A673 (cell line): ENCODE measurements at regions not wholly inside any gene's neighbourhood (a gene's known extent, or its start where the extent isn't known, plus 50 kb on each side); places are given as distances from the start of the nearest gene placed in this dataset.

Experiments
- EZH2 ChIP-seq: fragments of 200-600 bp; sonication (generic); IDR thresholded peaks from 2 replicates; pipeline ENCODE4 v1.6.1; 2017; ENCODE audit warnings: borderline replicate concordance, low read depth, mild to moderate bottlenecking, mixed read lengths, antibody characterized with exemption, low read length; ENCODE audit not compliant: poor library complexity, severe bottlenecking
- TF ChIP-seq, protein P1 (sequence below): fragments of 300-800, 200-600 bp; sonication (generic); conservative IDR thresholded peaks from 2 replicates; pipeline ENCODE4 v1.5.1; 2017; ENCODE audit warnings: low read depth, mild to moderate bottlenecking, antibody characterized with exemption, low read length, moderate library complexity, mixed read lengths

DNA sequence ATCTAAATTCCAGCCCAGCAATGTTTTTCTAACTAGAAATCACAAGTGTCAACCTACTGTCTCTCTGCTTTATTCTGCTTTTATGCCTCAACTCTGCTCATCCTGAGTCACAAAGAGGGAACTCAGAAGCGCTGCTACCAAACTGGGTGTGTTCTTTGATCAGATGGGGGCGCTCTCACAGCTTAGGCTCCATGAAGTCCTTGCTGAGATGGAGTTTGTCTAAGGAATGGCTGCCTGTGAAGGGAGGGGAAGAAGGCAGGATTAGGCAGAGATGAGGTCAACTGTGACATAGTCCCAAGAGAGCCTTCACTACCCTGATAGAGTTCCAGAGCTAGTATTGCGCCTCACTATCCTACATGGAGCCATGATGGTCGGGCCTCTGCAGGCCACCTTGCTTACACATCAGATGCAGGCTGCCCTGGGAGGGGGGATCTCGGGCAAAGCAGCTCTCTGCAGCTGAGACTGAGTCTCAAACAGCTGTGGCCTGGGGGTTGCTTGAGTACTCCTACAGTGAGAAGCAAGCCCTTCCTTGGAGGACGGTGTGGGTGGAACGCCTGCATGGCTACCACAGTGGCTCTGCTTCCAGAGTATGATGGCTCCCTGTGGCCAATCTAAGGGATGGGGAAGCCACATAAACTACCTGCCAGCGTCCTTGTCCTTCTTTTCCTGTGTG, 219.9 kb downstream of the CCNG2 start:
- TF ChIP-seq, protein P1, sequence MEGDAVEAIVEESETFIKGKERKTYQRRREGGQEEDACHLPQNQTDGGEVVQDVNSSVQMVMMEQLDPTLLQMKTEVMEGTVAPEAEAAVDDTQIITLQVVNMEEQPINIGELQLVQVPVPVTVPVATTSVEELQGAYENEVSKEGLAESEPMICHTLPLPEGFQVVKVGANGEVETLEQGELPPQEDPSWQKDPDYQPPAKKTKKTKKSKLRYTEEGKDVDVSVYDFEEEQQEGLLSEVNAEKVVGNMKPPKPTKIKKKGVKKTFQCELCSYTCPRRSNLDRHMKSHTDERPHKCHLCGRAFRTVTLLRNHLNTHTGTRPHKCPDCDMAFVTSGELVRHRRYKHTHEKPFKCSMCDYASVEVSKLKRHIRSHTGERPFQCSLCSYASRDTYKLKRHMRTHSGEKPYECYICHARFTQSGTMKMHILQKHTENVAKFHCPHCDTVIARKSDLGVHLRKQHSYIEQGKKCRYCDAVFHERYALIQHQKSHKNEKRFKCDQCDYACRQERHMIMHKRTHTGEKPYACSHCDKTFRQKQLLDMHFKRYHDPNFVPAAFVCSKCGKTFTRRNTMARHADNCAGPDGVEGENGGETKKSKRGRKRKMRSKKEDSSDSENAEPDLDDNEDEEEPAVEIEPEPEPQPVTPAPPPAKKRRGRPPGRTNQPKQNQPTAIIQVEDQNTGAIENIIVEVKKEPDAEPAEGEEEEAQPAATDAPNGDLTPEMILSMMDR, result no peak
- TF ChIP-seq EZH2, result no peak
